Hematopoietic multipotent progenitor cell treated with erythropoietin and hydrocortisone succinate and interleukin-3 and kit ligand, for 4 days (in vitro differentiated cells): ENCODE measurements at regions not wholly inside any gene's neighbourhood (a gene's known extent, or its start where the extent isn't known, plus 50 kb on each side); places are given as distances from the start of the nearest gene placed in this dataset.
"Not testable (repeated sequence)": the region's sequence is repeated elsewhere in the genome, so short reads cannot be mapped to it uniquely, and the experiment has no call there.

Experiments
- DNase-seq: peaks from one replicate; pipeline ENCODE4 v3.0.0-alpha.2; 2015

DNA sequence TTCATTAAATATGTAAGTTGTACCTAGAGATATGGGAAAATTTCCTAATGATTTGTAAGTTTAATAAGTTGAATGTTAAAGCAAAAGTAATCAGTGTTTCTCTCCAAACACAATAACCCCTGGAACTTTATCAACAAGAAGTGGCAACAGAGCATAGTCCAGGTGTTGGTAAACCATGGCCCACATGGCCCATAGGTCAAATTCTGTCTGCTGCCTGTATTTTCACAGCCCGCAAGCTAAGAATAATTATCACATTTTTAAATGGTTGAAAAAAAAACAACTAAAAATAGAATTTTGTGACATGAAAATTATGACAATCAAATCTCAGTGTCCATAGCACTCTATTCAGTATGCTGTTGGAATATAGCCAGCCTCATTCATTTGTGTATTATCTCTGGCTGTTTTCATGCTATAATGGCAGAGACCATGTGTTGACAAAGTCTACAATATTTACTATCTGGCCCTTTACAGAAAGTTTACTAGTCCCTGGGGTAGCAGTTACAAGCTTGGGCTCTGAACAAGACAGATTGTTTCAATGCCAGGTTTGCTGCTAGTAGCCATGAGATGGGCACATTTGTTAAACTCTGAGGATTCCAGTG, 395.8 kb downstream of the GASK1B start:
- no peak for DNase-seq

DNA sequence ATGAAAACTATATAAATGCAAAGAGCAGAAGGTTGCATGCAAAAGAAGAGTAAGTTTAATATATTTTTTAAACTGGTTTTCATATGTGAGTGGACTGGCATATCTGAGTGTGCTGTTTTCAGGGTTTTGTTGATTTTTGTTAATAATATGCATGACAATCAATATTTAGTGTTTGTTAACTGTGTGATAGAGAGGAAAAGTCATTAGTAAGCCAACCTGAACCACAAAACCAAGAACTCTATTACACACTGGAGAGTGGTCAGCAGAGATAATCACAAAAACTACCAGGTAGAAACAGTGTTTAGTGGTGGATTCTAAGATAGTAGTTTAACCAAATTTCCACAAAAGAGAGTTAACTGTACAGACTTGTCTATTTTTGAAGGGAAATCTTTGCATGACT, 396.9 kb downstream of the GASK1B start:
- no peak for DNase-seq

DNA sequence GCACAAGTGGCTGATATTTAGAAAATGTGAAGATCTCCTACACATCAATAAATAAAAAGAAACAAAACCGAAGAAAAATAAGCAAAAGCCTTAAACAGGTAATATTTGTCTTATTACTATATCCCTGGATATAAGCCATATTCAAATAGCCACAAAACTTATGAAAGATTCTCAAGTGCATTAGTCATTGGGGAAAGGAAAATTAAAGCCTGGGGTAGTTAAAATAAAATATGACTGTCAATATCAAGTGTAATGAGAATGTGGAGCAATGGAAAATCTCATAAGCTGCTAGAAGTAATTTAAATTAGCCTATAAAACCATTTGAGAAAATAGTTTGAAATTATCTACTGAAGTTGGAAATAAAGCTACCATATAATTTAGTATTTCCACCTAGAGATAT, 399.9 kb downstream of the GASK1B start:
- no peak for DNase-seq

DNA sequence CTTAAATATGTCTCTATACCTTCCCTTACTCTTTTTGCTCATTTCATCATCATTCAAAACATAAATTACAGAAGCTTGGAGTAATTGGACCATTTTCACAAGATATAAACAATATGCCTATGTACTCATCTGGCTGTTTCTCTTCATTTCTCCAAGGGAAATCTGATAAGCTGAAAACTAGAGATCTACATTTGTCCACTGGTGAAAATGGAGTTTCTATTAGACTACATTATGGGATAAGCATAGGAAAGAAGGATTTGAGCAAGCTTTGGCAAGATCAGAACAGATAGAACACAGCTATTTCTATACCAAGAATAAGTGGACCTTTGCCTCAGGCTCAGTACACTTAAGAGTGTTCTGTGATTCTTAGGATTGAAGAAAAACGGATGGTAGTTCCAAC, 404.4 kb downstream of the GASK1B start:
- DNase-seq = no peak

DNA sequence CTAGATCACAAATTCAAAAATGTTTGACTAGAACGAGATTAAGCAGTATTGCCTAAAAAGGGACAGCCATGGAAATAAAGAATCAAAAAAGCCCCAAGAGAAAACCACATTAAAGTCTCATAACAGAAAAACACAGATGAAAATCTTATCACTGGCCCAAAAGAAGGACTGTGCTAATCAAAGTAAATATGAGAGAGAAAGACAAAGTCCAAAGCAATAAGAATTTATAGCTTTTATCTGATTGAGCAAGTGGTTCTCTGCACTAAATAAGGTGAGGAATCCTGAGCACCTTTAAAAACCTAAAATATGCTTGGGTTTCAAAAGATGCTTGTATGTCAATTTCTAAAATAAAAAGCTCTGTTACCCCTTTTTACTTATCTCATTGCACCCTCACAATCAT, 409.3 kb downstream of the GASK1B start:
- DNase-seq = no peak

DNA sequence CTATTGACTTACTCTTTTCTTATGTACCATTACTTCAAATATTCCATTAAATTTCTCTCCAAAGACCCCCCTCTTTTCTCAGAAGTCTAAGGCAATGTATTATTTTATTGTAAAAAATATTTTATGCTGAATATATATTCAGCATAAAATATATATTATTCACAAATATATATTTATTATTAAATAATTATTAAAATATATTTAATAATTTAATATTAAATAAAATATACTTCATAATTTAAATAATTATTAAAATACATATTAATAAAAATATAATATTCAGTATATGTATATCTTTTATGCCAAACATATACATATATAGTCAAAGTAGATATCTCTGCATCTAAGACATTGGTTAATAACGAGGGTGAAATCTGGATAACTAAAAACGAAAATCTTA, 418.4 kb downstream of the GASK1B start:
- no peak for DNase-seq

DNA sequence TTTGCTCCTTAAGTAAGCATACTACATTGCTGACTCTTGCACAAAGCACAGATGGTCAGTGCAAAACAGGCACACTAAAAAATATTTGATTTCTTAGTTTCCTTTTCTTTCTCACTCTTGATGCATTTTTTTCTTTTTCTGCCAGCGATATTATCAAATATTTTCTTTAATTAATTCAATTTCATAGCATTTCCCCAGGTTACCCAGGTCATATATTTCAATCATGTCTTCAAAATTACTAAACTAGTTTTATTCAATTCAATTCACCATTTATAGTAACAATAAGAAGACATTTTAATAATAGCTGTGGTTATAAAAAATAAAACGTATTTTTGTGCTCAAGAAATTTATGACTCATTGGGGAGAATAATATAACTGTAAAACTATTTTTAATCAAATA, 421.2 kb downstream of the GASK1B start:
- DNase-seq = no peak

DNA sequence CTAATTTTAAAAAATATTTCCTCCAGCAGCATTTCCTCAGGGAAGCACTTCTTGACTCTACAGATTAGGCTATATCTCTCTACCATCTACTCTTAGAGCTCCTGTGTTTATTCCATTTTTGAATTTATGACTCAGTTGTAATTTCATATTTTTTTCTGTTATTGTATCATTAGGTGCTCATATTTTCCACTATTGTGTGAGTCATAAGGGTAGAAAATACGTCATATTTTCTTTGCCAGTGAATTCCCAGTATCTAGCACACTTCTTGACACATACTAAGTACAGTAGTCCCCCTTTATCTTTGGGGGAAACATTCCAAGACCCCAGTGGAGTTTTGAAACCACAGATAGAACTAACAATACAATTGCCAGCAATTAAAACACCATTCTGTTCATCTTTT, 431.2 kb downstream of the GASK1B start:
- no peak for DNase-seq

DNA sequence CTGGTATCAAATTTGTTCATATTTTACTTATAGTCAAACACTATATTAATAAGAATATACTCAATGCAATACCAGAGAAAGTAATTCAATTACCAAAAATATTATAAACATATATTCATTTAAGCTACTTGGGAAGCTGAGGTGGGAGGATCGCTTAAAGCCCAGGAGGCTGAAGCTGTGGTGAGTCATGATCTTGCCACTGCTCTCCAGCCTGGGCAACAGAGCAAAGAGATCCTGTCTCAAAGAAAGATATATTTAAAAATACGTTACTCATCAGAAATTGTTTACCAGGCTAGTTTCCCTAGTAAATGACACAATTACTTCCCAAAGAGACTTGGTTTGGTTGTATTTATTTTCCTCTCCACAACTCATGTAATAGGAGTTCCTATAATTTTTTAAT, 433.6 kb downstream of the GASK1B start:
- DNase-seq = no peak

DNA sequence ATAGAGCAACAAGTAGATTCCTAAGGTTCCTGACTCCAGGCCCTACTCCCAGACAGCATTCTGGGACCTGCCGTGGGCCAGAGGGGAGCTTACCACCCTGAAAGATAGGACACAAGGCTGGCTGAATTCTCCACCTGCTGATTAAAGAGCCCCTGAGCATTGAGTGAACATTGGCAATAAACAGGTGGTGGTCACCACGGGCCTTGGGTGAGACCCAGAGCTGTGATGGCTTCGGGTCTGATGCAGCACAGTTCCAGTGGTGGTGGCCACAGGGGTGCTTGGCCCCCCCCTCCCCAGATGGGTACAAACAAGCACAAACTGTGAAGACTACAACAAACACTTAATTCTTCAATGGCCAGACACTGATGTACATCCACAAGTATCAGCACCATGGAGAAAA, 444.6 kb downstream of the GASK1B start:
- DNase-seq = no peak

DNA sequence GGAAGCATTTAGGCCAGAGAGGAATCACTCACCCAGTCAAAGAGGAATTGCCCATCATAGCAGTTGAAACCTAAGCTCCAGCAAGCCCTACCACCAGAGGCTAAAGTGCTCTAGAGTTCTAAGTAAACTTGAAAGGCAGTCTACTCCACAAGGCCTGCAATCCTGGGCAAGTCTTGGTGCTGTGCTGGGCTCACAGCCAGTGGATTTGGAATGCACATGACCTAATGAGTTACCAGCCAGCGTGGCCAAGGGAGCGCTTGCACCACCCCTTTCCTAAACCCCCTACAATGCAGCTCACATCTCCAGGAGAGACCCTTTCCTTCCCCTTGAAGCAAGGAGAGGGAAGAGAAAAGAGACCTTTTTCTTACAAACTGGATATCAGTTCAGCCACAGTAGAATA, 445.7 kb downstream of the GASK1B start:
- no peak for DNase-seq

DNA sequence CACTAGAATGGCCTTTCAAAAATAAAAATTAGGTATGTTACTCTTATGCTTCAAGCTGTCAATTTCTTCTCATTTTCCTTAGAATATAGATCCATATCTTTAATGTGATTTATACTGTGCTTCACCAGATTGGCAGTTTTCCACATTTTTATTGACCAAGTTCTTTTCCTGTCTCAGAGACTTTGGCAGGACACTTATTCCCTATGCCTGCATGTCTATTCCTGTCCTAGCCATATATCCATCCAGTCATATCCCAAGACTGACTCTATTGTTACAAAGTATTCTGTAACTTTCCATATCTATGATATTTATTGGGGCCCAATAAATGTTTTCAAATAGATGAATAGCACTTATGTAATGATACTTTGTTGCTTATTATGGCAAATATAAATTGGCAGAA, 450.7 kb downstream of the GASK1B start:
- no peak for DNase-seq

DNA sequence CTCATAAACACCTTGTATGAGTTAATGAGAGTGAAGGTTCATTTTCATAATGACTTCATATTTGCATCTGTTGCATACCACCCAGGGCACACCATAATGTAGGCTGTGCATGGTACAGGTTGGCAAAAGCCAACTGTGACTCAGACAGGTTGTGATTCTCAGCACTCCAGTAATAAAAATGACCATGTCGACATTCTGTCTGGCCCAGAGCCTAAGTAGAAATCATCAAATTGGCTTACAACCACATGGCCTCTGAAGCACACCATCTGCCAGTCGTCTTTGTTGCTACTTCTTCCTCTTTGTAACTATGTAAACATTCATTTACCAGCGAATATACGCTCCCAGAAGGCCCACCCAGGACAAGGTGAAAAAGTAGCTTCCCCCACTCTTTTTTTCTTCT, 459.5 kb downstream of the GASK1B start:
- DNase-seq = no peak

DNA sequence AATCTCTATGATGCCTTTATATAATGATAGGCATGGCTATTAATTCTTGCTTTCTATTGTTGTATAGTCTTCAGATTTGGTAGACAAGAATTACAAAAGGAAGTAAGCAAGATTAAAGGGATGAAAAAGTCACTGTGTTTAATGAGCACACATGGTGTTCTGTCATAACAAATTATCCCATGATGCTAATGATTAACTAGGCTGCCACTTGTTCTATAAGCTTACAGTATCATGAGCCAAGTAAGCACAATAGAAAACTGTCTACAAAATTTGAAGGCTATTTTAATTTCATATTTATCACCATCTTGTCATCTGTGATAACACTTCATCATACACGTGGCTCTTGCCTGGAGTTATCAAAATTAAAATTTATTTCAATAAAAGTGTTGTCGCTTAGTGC, 466.7 kb downstream of the GASK1B start:
- DNase-seq = no peak

DNA sequence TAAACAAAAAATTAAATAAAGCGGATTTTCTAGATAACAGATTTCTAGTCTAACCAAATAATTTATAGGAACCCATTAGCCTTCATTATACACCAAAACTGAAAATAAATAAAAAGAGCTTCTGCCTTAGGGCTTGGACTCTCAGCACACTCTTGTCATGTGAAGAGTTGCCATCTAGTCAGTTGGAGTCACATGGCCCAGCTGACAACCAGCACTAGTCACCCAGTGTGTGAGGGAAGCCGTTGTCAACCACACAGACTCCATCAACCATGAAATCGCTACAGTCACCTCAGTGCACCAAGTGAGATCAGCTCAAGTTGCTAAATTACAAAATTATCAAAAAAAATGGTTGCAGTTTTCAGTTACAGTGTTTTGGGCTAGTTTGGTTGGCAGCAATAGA, 470.0 kb downstream of the GASK1B start:
- no peak for DNase-seq

DNA sequence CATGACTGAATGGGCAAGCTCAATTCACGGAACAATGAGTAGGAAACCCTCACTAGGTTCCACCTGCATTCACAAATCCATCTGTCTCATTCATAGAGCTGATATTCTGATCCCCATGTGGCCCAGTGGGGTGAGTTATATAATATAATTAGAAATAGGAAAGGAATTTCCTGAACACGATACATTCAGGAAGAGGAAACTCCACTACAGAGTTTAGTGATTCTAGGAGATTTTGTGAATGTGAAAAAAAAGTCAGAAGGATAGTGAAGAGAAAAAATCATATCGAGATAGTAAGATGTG, 471.2 kb downstream of the GASK1B start:
- DNase-seq = no peak

DNA sequence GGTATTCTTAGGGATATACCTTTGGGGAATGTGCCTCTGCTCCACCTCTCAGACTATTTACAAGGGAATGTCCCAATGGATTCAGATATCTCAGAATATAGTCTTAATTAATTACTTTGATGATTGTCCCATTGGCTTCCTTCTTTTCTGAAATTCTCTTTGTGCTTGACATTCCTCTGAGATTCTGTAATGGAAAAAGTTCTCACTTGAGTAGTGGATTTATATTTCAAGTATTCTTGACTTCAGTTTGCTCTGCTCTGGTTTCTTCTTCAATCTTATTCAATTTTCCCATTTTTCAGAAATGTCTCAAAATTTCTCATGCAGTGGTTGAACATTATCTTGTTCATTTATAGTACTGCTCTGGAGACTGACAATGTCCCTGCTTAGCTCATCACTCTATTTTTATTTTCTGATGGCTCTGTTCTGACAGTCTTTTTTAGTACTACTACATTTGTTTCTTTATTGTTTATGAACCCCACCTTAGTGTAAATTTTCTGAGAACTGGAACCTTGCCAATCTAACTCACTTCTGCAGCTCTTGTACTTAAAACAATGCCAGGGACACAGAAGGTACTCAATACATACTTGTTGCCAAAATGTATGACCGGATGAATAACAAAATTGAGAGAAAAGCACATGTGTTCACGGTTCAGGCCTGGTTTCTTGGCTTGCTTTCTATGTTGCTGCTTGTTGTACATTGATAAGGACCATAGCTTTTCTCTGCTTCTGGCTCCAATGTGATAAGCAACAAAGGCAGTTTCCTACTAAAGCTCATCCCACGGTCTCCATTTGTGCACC, 471.7 kb downstream of the GASK1B start:
- DNase-seq = peak; percentile 28

DNA sequence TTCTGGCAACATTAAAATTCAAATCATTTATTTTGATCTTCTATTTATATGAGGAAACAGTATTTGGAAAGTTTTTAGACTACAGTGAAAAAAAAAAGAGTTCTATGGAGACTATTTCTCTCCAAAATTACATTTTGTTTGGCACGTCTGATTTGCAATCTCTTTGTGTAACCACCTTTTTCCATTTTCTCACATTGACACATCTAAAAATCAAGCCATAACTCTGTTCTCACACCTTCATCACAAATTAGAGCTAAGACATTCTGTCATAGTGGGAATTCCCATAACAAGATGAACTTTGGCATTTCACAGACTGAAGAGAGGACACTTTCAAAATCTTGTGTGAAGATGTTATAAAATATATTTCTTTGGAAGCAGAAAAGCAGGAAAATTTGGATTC, 468.9 kb downstream of the GRIA2 start:
- DNase-seq = no peak

DNA sequence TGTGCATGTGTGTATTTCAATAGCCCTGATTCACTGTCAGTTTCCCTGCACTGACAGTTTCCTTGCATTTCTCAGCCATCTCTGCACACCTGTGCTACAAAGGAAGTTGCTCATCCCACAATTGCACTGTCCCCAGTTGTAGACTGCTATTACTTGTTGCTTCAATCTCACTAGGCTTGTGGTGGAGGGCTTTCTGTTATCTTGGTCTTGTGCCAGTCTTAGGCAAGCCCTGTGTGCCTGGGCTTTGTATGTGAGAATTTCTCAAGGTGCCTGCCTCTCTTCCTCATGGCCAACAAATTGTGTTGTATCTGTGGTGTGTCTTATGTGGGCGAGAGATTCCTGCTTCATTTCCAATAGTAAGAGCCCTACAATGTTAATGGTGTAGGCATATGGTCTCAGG, 467.4 kb downstream of the GRIA2 start:
- DNase-seq = no peak

DNA sequence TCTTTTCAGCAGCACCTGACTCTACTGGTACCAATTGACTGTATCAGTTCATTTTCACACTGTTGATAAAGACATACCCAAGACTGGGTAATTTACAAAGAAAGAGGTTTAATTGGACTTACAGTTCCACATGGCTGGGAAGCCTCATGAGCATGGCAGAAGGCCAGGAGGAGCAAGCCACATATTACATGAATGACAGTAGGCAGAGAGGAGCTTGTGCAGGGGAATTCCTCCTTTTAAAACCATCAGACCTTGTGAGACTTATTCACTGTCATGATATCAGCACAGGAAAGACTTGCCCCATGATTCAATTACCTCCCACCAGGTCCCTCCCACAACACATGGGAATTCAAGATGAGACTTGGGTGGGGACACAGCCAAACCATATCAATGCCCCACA, 458.8 kb downstream of the GRIA2 start:
- not testable (repeated sequence) for DNase-seq

DNA sequence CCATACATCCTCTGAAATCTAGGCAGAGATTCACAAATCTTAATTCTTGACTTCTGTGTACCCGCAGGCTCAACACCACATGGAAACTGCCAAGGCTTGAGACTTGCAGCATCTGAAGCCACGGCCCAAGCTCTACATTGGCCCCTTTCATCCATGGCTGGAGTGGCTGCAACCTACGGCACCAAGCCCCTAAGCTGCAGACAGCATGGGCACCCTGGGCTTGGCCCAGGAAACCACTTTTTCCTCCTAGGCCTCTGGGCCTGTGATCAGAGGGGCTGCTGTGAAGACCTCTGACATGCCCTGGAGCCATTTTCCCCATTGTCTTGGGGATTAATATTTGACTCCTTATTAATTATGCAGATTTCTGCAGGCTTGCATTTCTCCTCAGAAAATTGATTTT, 457.9 kb downstream of the GRIA2 start:
- no peak for DNase-seq

DNA sequence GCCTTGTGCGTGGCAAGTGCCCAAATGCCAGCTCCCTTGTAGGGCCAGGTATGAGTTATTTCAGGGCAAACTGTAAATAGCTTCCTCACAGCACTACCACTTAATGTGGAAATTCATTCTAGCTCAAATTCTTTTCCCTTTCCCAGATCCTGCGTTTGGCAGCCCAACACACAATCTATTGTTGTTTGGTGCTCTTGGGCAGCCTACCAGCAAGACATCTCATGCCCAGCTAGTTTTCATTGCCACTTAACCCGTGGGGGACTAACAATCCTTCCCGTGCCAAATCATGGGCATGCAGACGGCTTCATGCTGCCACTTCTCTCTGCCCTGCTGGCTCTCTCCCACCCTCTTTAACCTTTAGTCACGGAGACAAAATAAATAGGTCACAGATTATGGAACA, 454.2 kb downstream of the GRIA2 start:
- DNase-seq = no peak

DNA sequence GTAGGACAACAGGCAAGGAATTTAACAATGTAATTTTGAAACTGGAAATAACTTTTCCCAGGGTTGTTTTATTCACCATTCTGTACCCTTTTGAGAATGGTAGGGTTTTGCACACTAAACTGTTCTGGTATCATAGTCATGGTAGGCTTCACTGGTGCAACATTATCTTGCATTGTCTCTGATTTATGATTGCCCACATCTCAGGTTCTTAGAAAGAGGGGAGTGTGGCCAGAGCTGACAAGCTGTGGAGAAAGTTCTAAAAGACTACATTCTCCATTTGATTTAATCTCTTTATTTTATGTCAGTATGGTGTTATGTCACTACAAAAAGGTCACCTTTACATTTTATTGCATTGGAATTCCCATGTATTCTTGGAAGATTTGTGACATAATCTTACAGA, 447.3 kb downstream of the GRIA2 start:
- no peak for DNase-seq

DNA sequence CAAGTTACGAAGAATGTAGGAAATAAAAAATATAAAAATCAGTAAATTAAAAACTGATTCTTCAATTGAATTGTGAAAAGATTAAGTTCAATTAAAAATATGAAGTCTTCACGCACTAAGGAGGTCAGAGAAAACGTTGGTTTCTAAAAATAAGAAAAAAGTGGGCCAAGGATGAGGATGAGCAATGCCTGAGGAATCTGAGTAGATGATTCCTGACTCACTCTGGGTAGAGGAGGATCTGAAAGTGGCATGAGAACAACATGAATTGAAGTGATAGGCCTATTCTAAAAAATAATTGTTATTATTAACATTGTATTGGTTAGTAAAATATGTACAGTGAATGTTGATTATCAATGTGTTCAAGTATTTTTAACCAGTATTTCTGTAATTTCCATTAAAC, 444.2 kb downstream of the GRIA2 start:
- no peak for DNase-seq

DNA sequence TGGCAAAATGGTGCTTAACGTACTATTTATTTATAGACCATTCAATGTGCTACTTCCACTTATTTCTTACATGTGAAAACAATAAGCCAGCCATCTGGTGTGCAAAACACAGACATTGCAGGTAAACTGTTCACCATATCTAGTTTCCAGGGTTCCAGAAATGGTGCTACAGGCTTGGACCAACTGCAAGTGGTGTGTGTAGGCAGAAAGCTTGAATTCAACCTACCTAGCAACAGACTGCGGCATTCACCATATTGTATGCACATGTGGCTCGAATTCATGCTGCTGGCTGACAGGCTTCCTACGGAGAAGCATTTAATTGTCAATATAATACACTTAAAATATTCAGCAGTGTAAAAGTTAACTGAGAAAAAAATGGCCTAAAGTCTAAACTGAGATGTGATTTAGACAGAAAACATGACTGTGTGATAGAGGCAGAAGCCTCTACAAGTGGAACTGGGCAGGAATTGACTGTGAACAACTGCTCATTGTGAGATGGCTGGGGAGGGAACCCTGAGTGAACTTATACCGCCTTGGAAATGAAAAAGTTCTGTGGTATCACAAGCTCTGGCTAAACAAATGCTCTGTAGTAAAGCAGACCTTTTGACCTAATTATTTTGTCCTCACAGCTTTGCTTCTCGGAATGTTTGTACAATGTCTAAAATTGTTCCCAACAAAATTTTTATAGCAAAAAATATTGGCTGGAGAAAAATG, 434.7 kb downstream of the GRIA2 start:
- DNase-seq = no peak
